HFFc6 (cell line): ENCODE measurements at regions not wholly inside any gene's neighbourhood (a gene's known extent, or its start where the extent isn't known, plus 50 kb on each side); places are given as distances from the start of the nearest gene placed in this dataset.
"Not testable (repeated sequence)": the region's sequence is repeated elsewhere in the genome, so short reads cannot be mapped to it uniquely, and the experiment has no call there.

Experiments
- DNase-seq: peaks from one replicate; pipeline ENCODE4 v3.0.0-alpha.2; 2018
- H3K27ac Mint-ChIP-seq: 2 replicates; pipeline ENCODE4 v1.8.0; 2020; ENCODE audit warnings: mild to moderate bottlenecking, mixed read lengths
- H3K27me3 Mint-ChIP-seq: 2 replicates; pipeline ENCODE4 v1.8.0; 2021; ENCODE audit warnings: mild to moderate bottlenecking, moderate library complexity, mixed read lengths; ENCODE audit not compliant: insufficient read depth
- H3K36me3 Mint-ChIP-seq: 2 replicates; pipeline ENCODE4 v1.8.0; 2021; ENCODE audit warnings: low read depth, mixed read lengths
- H3K4me1 Mint-ChIP-seq: 2 replicates; pipeline ENCODE4 v1.8.0; 2020; ENCODE audit warnings: low read depth, mixed read lengths
- H3K4me3 Mint-ChIP-seq: 2 replicates; pipeline ENCODE4 v1.8.0; 2020; ENCODE audit warnings: mild to moderate bottlenecking, moderate library complexity, mixed read lengths
- H3K9me3 Mint-ChIP-seq: 2 replicates; pipeline ENCODE4 v1.8.0; 2020; ENCODE audit warnings: mild to moderate bottlenecking, mixed read lengths
- CTCF ChIP-seq: fragments of 200-600 bp; sonication (generic); IDR thresholded peaks from 2 replicates; pipeline ENCODE4 v1.5.0; 2021; ENCODE audit warnings: antibody characterized with exemption, mild to moderate bottlenecking

GRCh38 chr6:131476362-131476761 lies 96.7 kb upstream of the ARG1 start:
- no peak for TF ChIP-seq CTCF
- H3K27ac Mint-ChIP-seq, result no peak overlapping the region
- no peaks in the 10 kb centered on the region for H3K4me1 Mint-ChIP-seq
- H3K4me3 Mint-ChIP-seq, result no peak overlapping the region
- peaks cover 6% of the 10 kb centered on the region for H3K27me3 Mint-ChIP-seq
- H3K9me3 Mint-ChIP-seq, result peaks cover 11% of the 10 kb centered on the region; the same call in 1 of the 2 replicates
- DNase-seq, result no peak
- no peaks in the 10 kb centered on the region for H3K36me3 Mint-ChIP-seq

GRCh38 chr6:131478740-131479211 lies 94.2 kb upstream of the ARG1 start:
- H3K4me1 Mint-ChIP-seq, H3K4me3 Mint-ChIP-seq, DNase-seq, H3K27ac Mint-ChIP-seq, H3K36me3 Mint-ChIP-seq, H3K27me3 Mint-ChIP-seq: not testable (repeated sequence)
- peaks cover 11% of the 10 kb centered on the region; the same call in 1 of the 2 replicates for H3K9me3 Mint-ChIP-seq

- no peaks in the 10 kb centered on the region for H3K9me3 Mint-ChIP-seq
- no peak for DNase-seq
- no peak overlapping the region for H3K4me3 Mint-ChIP-seq
- no peak overlapping the region for H3K27ac Mint-ChIP-seq
- H3K27me3 Mint-ChIP-seq, result peaks cover 7% of the 10 kb centered on the region
- H3K4me1 Mint-ChIP-seq, result no peaks in the 10 kb centered on the region
- H3K36me3 Mint-ChIP-seq, result no peaks in the 10 kb centered on the region
- no peak for TF ChIP-seq CTCF
These were observed 86.4 kb upstream of the ARG1 start for GRCh38 chr6:131486608-131487007.

- Mint-ChIP-seq H3K27me3 (peaks cover 4% of the 10 kb centered on the region), H3K27ac (no peak overlapping the region), H3K4me3 (no peak overlapping the region), H3K9me3 (no peaks in the 10 kb centered on the region), H3K4me1 (no peaks in the 10 kb centered on the region), H3K36me3 (no peaks in the 10 kb centered on the region)
- TF ChIP-seq CTCF, result no peak
- no peak for DNase-seq
These were observed 84.2 kb upstream of the ARG1 start for GRCh38 chr6:131488780-131489179.

GRCh38 chr6:131490441-131490840 lies 82.6 kb upstream of the ARG1 start:
- no peak overlapping the region for H3K4me3 Mint-ChIP-seq
- DNase-seq, result no peak
- no peaks in the 10 kb centered on the region for H3K9me3 Mint-ChIP-seq
- TF ChIP-seq CTCF, result no peak
- H3K36me3 Mint-ChIP-seq, result no peaks in the 10 kb centered on the region
- H3K4me1 Mint-ChIP-seq, result no peaks in the 10 kb centered on the region
- H3K27me3 Mint-ChIP-seq, result peaks cover 4% of the 10 kb centered on the region
- no peak overlapping the region for H3K27ac Mint-ChIP-seq

GRCh38 chr6:131492932-131493573 lies 80.0 kb upstream of the ARG1 start:
- no peak for TF ChIP-seq CTCF
- no peak overlapping the region for H3K27ac Mint-ChIP-seq
- peaks cover 9% of the 10 kb centered on the region for H3K27me3 Mint-ChIP-seq
- DNase-seq, result no peak
- H3K4me1 Mint-ChIP-seq, result no peaks in the 10 kb centered on the region
- H3K9me3 Mint-ChIP-seq, result no peaks in the 10 kb centered on the region
- H3K4me3 Mint-ChIP-seq, result no peak overlapping the region
- no peaks in the 10 kb centered on the region for H3K36me3 Mint-ChIP-seq

GRCh38 chr6:131504387-131504786 lies 68.6 kb upstream of the ARG1 start:
- not testable (repeated sequence) for H3K27ac Mint-ChIP-seq, H3K9me3 Mint-ChIP-seq, DNase-seq, H3K27me3 Mint-ChIP-seq, H3K4me1 Mint-ChIP-seq, H3K36me3 Mint-ChIP-seq, H3K4me3 Mint-ChIP-seq
